SU-DHL-6 (cell line): ENCODE measurements at regions not wholly inside any gene's neighbourhood (a gene's known extent, or its start where the extent isn't known, plus 50 kb on each side); places are given as distances from the start of the nearest gene placed in this dataset.

Experiments
- H2AFZ ChIP-seq: fragments of 200-600 bp; sonication (generic); 2 replicates; pipeline ENCODE4 v1.6.1; 2014; ENCODE audit warnings: low read depth, mild to moderate bottlenecking, moderate library complexity, mixed read lengths, antibody characterized with exemption, low read length; ENCODE audit not compliant: severe bottlenecking
- H3F3A ChIP-seq: fragments of 200-600 bp; shearing (Covaris generic); 2 replicates; pipeline ENCODE4 v1.6.0; 2016; ENCODE audit warnings: antibody characterized with exemption, mild to moderate bottlenecking; ENCODE audit not compliant: insufficient read depth
- H3K27ac ChIP-seq: fragments of 200-600 bp; sonication (generic); 2 replicates; pipeline ENCODE4 v1.5.1; 2016; ENCODE audit warnings: low read depth, mild to moderate bottlenecking, low read length, moderate library complexity, mixed read lengths
- H3K27me3 ChIP-seq: fragments of 200-600 bp; sonication (generic), shearing (Covaris generic); 2 replicates; pipeline ENCODE4 v1.6.0; 2014; ENCODE audit warnings: mild to moderate bottlenecking, low read length
- H3K36me3 ChIP-seq: fragments of 200-600 bp; sonication (generic); 2 replicates; pipeline ENCODE4 v1.6.1; 2014; ENCODE audit warnings: mild to moderate bottlenecking, low read length, mixed read lengths
- H3K4me2 ChIP-seq: fragments of 300-600, 200-600 bp; shearing (Covaris generic), sonication (generic); 2 replicates; pipeline ENCODE4 v1.6.0; 2014; ENCODE audit warnings: low read length, low read depth, mild to moderate bottlenecking; ENCODE audit not compliant: poor library complexity, severe bottlenecking
- H3K4me3 ChIP-seq: fragments of 200-600 bp; sonication (generic); 2 replicates; pipeline ENCODE4 v1.5.1; 2014; ENCODE audit warnings: antibody characterized with exemption, low read length, mild to moderate bottlenecking, mixed read lengths; ENCODE audit not compliant: insufficient read depth, poor library complexity, severe bottlenecking
- H3K79me2 ChIP-seq: fragments of 200-600 bp; sonication (generic); 2 replicates; pipeline ENCODE4 v1.6.1; 2014; ENCODE audit warnings: mild to moderate bottlenecking, low read length, moderate library complexity; ENCODE audit not compliant: insufficient read depth
- H3K9ac ChIP-seq: fragments of 200-600 bp; sonication (generic); 2 replicates; pipeline ENCODE4 v1.7.0; 2014; ENCODE audit warnings: mild to moderate bottlenecking, low read length
- H3K9me2 ChIP-seq: fragments of 200-600 bp; sonication (generic); replicated peaks from 2 replicates; pipeline ENCODE4 v1.6.1; 2014; ENCODE audit warnings: low read length; ENCODE audit not compliant: insufficient read depth
- H3K9me3 ChIP-seq: fragments of 200-600 bp; sonication (generic); 2 replicates; pipeline ENCODE4 v1.6.1; 2014; ENCODE audit warnings: low read length, mixed read lengths; ENCODE audit not compliant: insufficient read depth
- H4K20me1 ChIP-seq: fragments of 200-600 bp; sonication (generic); 2 replicates; pipeline ENCODE4 v1.6.1; 2014; ENCODE audit warnings: low read depth, mild to moderate bottlenecking, antibody characterized with exemption, low read length, moderate library complexity, mixed read lengths
- EZH2phosphoT487 ChIP-seq: fragments of 200-600 bp; sonication (generic), shearing (Covaris generic); conservative IDR thresholded peaks from 2 replicates; pipeline ENCODE4 v1.6.1; 2018; ENCODE audit warnings: mild to moderate bottlenecking, antibody characterized with exemption, low read length, moderate library complexity, mixed read lengths
- TF ChIP-seq, protein P1 (sequence below): fragments of 200-600 bp; sonication (generic); IDR thresholded peaks from one replicate; pipeline ENCODE4 v1.5.1; 2017; ENCODE audit warnings: antibody characterized with exemption, mild to moderate bottlenecking, low read length, moderate library complexity; ENCODE audit not compliant: insufficient read depth, poor library complexity, severe bottlenecking

- Histone ChIP-seq H3K9me2 (no peaks in the 10 kb centered on the region), H3K27me3 (no peaks in the 10 kb centered on the region), H3K79me2 (no peaks in the 10 kb centered on the region), H3K4me3 (no peak overlapping the region), H3K27ac (no peak overlapping the region), H2AFZ (no peak overlapping the region), H3K9ac (no peak overlapping the region), H3K9me3 (no peaks in the 10 kb centered on the region), H4K20me1 (no peaks in the 10 kb centered on the region), H3K4me2 (no peak overlapping the region), H3K36me3 (no peaks in the 10 kb centered on the region), H3F3A (no peaks in the 10 kb centered on the region)
- no peak for TF ChIP-seq EZH2phosphoT487
- TF ChIP-seq, protein P1, sequence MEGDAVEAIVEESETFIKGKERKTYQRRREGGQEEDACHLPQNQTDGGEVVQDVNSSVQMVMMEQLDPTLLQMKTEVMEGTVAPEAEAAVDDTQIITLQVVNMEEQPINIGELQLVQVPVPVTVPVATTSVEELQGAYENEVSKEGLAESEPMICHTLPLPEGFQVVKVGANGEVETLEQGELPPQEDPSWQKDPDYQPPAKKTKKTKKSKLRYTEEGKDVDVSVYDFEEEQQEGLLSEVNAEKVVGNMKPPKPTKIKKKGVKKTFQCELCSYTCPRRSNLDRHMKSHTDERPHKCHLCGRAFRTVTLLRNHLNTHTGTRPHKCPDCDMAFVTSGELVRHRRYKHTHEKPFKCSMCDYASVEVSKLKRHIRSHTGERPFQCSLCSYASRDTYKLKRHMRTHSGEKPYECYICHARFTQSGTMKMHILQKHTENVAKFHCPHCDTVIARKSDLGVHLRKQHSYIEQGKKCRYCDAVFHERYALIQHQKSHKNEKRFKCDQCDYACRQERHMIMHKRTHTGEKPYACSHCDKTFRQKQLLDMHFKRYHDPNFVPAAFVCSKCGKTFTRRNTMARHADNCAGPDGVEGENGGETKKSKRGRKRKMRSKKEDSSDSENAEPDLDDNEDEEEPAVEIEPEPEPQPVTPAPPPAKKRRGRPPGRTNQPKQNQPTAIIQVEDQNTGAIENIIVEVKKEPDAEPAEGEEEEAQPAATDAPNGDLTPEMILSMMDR: no peak
These were observed 309.7 kb upstream of the SULF2 start for GRCh38 chr20:48094944-48095343.

- Histone ChIP-seq H3K4me2 (no peak overlapping the region), H3K9ac (no peak overlapping the region), H3K36me3 (no peaks in the 10 kb centered on the region), H3K4me3 (no peak overlapping the region), H3K27me3 (no peaks in the 10 kb centered on the region), H3F3A (no peaks in the 10 kb centered on the region), H3K27ac (no peak overlapping the region), H4K20me1 (no peaks in the 10 kb centered on the region), H3K9me3 (no peaks in the 10 kb centered on the region), H2AFZ (no peak overlapping the region), H3K9me2 (no peaks in the 10 kb centered on the region), H3K79me2 (no peaks in the 10 kb centered on the region)
- TF ChIP-seq EZH2phosphoT487: no peak
- TF ChIP-seq, protein P1: no peak
These were observed 309.0 kb upstream of the SULF2 start for GRCh38 chr20:48094196-48094749.

DNA sequence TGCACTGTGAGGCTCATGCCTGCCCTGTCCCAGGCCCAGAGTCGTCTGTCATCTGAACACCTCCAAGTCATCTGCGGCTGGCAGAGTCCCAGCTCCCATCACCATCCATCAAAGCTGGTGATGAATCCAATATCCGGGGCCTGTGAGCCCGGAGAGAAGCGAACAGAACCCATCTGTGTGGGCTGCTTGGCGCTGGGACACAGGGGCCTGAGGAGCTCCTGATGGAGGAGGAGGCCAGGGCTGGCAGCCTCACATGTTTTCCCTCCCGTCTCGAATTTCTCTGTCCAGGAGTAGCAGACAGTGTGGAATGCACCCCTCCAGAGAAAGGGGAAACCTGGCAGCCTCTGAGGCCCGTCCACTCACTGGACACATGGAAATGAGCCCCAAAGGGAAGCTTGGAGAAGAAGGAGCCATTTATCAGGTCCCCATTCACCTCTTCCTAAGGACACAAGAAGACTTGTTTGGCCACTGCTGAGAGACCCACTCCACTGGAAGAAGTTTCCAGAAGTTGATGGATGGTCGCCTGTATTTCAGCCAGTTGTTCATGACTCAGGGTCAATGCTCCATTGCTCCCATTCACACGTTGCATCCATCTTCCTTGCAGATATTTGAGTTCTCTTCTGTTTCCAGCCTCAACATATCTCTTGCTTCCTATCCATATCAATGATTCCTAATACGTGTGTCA lies 307.5 kb upstream of the SULF2 start:
- H3K36me3 ChIP-seq: no peaks in the 10 kb centered on the region
- no peak for TF ChIP-seq EZH2phosphoT487
- TF ChIP-seq, protein P1: no peak
- no peak overlapping the region for H3K4me2 ChIP-seq
- H4K20me1 ChIP-seq: no peaks in the 10 kb centered on the region
- no peaks in the 10 kb centered on the region for H3F3A ChIP-seq
- H3K4me3 ChIP-seq: no peak overlapping the region
- no peaks in the 10 kb centered on the region for H3K79me2 ChIP-seq
- H3K27ac ChIP-seq: no peak overlapping the region
- H2AFZ ChIP-seq: no peak overlapping the region
- no peaks in the 10 kb centered on the region for H3K27me3 ChIP-seq
- no peak overlapping the region for H3K9ac ChIP-seq
- no peaks in the 10 kb centered on the region for H3K9me2 ChIP-seq
- no peaks in the 10 kb centered on the region for H3K9me3 ChIP-seq
